ENCODE measurements at regions not wholly inside any gene's neighbourhood (a gene's known extent, or its start where the extent isn't known, plus 50 kb on each side); places are given as distances from the start of the nearest gene placed in this dataset.

- TF ChIP-seq CTCF (IDR thresholded peaks at IDR 0.05; ENCODE audit: low read depth, low read length): no peak
- DNase-seq (ENCODE audit: low read depth in 2 of 2): no peak
- H3K4me3 ChIP-seq (replicated peaks in 1 of 2; ENCODE audit: low read depth in 2 of 2, low read length in 2 of 2): no peak overlapping the region
Measured at GRCh38 chr11:97229936-97230335, 840.1 kb downstream of the JRKL start.

DNA sequence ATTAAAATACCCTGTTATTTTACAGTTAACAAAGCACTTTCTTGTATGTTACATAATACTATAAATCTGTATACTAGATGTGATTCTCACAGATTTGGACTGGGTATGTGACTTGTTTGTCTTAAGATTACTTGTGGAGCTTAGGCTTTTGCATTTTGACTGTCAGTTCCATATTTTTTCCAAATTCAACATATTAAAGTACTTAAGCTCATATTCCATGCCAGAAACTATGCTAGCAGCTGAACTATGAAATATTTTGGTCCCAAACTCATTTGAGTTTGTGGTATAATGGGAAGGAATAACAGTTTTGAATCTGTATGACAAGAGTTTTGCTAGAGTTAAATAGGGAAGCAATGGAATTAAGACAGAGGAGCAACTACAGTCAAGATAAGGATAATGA, 841.4 kb downstream of the JRKL start:
- no peak for DNase-seq (ENCODE audit: low read depth in 2 of 2)
- no peak for TF ChIP-seq CTCF (IDR thresholded peaks at IDR 0.05; ENCODE audit: low read depth, low read length)
- H3K4me3 ChIP-seq (replicated peaks in 1 of 2; ENCODE audit: low read depth in 2 of 2, low read length in 2 of 2): no peak overlapping the region

DNA sequence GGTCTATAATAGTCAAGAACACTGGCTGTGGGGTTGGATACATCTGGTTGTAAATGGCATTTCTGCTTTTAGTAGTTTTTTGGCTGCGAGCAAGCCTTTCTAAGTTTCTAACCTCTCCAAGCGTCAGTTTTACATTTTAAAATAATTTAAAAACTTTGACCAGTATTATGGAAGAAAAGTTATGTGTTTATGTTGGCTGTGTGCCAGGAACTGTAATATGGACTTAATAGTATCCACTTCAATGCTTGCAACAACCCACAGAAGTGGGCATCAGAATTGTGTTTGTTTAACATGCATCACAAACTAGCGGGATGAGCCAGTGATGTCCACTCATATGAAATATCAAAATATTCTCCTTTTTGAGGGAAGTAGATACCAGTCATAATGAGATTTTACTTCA, 844.2 kb downstream of the JRKL start:
- H3K4me3 ChIP-seq (replicated peaks in 1 of 2; ENCODE audit: low read depth in 2 of 2, low read length in 2 of 2): no peak overlapping the region
- TF ChIP-seq CTCF (IDR thresholded peaks at IDR 0.05; ENCODE audit: low read depth, low read length): no peak
- DNase-seq (ENCODE audit: low read depth in 2 of 2): no peak

- H3K4me3 ChIP-seq (replicated peaks in 1 of 2; ENCODE audit: low read depth in 2 of 2, low read length in 2 of 2): no peak overlapping the region
- no peak for TF ChIP-seq CTCF (IDR thresholded peaks at IDR 0.05; ENCODE audit: low read depth, low read length)
- no peak for DNase-seq (ENCODE audit: low read depth in 2 of 2)
Measured at GRCh38 chr11:97237151-97237550, 847.3 kb downstream of the JRKL start.

GRCh38 chr11:97247601-97248000, 857.8 kb downstream of the JRKL start:
- DNase-seq (ENCODE audit: low read depth in 2 of 2): no peak
- no peak for TF ChIP-seq CTCF (IDR thresholded peaks at IDR 0.05; ENCODE audit: low read depth, low read length)
- no peak overlapping the region for H3K4me3 ChIP-seq (replicated peaks in 1 of 2; ENCODE audit: low read depth in 2 of 2, low read length in 2 of 2)

- TF ChIP-seq CTCF (IDR thresholded peaks at IDR 0.05; ENCODE audit: low read depth, low read length): no peak
Measured at GRCh38 chr11:97254790-97255189, 865.0 kb downstream of the JRKL start.

GRCh38 chr11:97259434-97259833, 869.6 kb downstream of the JRKL start:
- H3K4me3 ChIP-seq (replicated peaks in 1 of 2; ENCODE audit: low read depth in 2 of 2, low read length in 2 of 2): no peak overlapping the region
- TF ChIP-seq CTCF (IDR thresholded peaks at IDR 0.05; ENCODE audit: low read depth, low read length): no peak
- DNase-seq (ENCODE audit: low read depth in 2 of 2): no peak

More at GRCh38 chr11:97254790-97255189, 865.0 kb downstream of the JRKL start:
- no peak overlapping the region for H3K4me3 ChIP-seq (replicated peaks in 1 of 2; ENCODE audit: low read depth in 2 of 2, low read length in 2 of 2)
- DNase-seq (ENCODE audit: low read depth in 2 of 2): no peak
